ENCODE measurements at regions not wholly inside any gene's neighbourhood (a gene's known extent, or its start where the extent isn't known, plus 50 kb on each side); places are given as distances from the start of the nearest gene placed in this dataset.

DNA sequence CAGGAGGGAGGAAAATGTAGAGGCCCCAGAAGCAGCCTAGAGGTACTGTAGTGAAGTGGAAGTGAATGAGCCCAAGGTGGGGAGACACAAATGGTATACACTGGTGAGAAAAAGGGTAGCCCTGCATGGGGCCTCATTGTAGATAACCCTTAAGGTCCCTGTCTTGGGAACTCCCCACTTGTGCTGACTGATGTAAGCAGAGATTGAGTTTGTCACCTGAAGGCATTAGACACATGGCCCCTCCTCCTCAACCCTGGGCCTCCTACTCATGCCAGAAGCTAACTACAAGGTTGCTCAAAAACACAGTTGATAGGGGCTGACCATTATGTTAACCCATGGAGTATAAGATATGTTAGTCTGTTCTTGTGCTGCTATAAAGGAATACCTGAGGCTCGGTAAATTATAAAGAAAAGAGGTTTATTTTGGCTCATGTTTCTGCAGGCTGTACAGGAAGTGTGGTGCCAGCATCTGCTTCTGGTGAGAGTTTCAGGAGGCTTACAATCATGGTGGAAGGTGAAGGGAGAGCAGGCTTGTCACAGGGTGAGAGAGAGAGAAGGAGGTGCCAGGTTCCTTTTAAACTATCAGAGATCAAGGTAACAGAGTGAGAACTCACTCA lies 84.6 kb upstream of the RNU6-1 start:
- Histone ChIP-seq H3K4me3 (replicated peaks in 1 of 3; ENCODE audit: insufficient read depth in 1 of 3, low read depth in 1 of 3, low read length in 3 of 3) (no peak overlapping the region), H3K9me3 (replicated peaks; ENCODE audit: control insufficient read depth, insufficient read depth, low read length) (no peaks in the 10 kb centered on the region), H3K27ac (ENCODE audit: insufficient read depth, low read depth, low read length) (no peak overlapping the region), H3K36me3 (ENCODE audit: control insufficient read depth in 2 of 2, extremely low read depth in 1 of 2, insufficient read depth in 2 of 2, low read length in 2 of 2) (no peaks in the 10 kb centered on the region), H3K4me1 (ENCODE audit: control insufficient read depth, extremely low read depth, insufficient read depth, low read length) (peaks cover 2% of the 10 kb centered on the region), H2AFZ (ENCODE audit: low read depth, low read length) (no peak overlapping the region), H3K79me2 (ENCODE audit: control insufficient read depth, insufficient read depth, low read length) (no peaks in the 10 kb centered on the region), H3K27me3 (ENCODE audit: control insufficient read depth in 2 of 2, insufficient read depth in 2 of 2, low read length in 2 of 2) (peaks cover 0 to 3% of the 10 kb centered on the region in 2 experiments), H3K9ac (replicated peaks; ENCODE audit: extremely low read depth, insufficient read depth, low read length) (no peak overlapping the region), H4K20me1 (replicated peaks; ENCODE audit: control insufficient read depth, extremely low read depth, insufficient read depth, low read length) (no peaks in the 10 kb centered on the region), H3K4me2 (ENCODE audit: insufficient read depth, low read length) (no peak overlapping the region), H3K9me1 (replicated peaks; ENCODE audit: control insufficient read depth, extremely low read depth, insufficient read depth, low read length) (no peaks in the 10 kb centered on the region)
- dilution Hi-C loops (cut with MboI; ENCODE audit: extremely low pct_ligation_motif_present, low sequenced_read_pairs): no loop called here
- BruUV-seq (replicated peaks): no TSS peak
- CTCF ChIA-PET: interaction anchor here (1.2 kb wide), 1 partner anchor 10 kb away, joined by 3 read pairs; no protein-coding TSS in a partner anchor
- intact Hi-C loops (cut with micrococcal nuclease): no loop called here
- no peak for DNase-seq (ENCODE audit: low read depth, low spot score)
- TF ChIP-seq FOS (IDR thresholded peaks at IDR 0.05; ENCODE audit: borderline replicate concordance, insufficient read depth, low read length) (no peak), POLR2A (IDR thresholded peaks at IDR 0.05; ENCODE audit: low read depth, low read length) (no peak)
- FAIRE-seq: no peak
- POLR2A ChIA-PET: no interaction called here

DNA sequence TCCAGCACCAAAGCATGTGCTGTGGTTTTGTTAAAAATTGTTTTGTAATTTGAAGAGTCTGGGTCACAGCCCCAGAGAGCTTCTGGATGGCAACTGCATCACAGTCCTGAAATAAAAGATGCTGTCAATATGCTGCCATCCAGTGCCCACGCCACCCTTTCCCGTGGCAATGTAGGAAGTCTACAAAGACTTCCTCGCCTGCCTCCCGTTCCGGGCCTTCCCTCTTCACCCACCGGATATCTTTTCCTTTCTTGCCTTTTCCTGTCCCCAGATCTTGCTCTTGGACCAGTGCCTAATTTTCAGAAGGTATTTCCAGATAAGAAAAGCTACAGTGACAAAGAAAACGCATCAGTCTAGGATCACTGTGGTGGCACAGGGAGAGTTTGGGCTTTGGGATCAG lies 85.3 kb upstream of the RNU6-1 start:
- BruUV-seq (replicated peaks): no TSS peak
- Histone ChIP-seq H3K9ac (replicated peaks; ENCODE audit: extremely low read depth, insufficient read depth, low read length) (no peak overlapping the region), H4K20me1 (replicated peaks; ENCODE audit: control insufficient read depth, extremely low read depth, insufficient read depth, low read length) (no peaks in the 10 kb centered on the region), H3K27ac (ENCODE audit: insufficient read depth, low read depth, low read length) (no peak overlapping the region), H3K4me2 (ENCODE audit: insufficient read depth, low read length) (no peak overlapping the region), H3K4me1 (ENCODE audit: control insufficient read depth, extremely low read depth, insufficient read depth, low read length) (peaks cover 2% of the 10 kb centered on the region), H2AFZ (ENCODE audit: low read depth, low read length) (no peak overlapping the region), H3K4me3 (replicated peaks in 1 of 3; ENCODE audit: insufficient read depth in 1 of 3, low read depth in 1 of 3, low read length in 3 of 3) (no peak overlapping the region), H3K36me3 (ENCODE audit: control insufficient read depth in 2 of 2, extremely low read depth in 1 of 2, insufficient read depth in 2 of 2, low read length in 2 of 2) (no peaks in the 10 kb centered on the region), H3K79me2 (ENCODE audit: control insufficient read depth, insufficient read depth, low read length) (no peaks in the 10 kb centered on the region), H3K9me3 (replicated peaks; ENCODE audit: control insufficient read depth, insufficient read depth, low read length) (no peaks in the 10 kb centered on the region), H3K9me1 (replicated peaks; ENCODE audit: control insufficient read depth, extremely low read depth, insufficient read depth, low read length) (no peaks in the 10 kb centered on the region), H3K27me3 (ENCODE audit: control insufficient read depth in 2 of 2, insufficient read depth in 2 of 2, low read length in 2 of 2) (peaks cover 0 to 3% of the 10 kb centered on the region in 2 experiments)
- ChIA-PET CTCF (no interaction called here), POLR2A (no interaction called here)
- FAIRE-seq (peak; percentile 18), DNase-seq (ENCODE audit: low read depth, low spot score) (no peak)
- dilution Hi-C loops (cut with MboI; ENCODE audit: extremely low pct_ligation_motif_present, low sequenced_read_pairs): no loop called here
- intact Hi-C loops (cut with micrococcal nuclease): no loop called here
- TF ChIP-seq EZH2 (IDR thresholded peaks at IDR 0.05; ENCODE audit: borderline replicate concordance, low read depth, low read length, severe bottlenecking): no peak
- no peak for TF ChIP-seq POLR2A (IDR thresholded peaks at IDR 0.05; ENCODE audit: low read depth, low read length)
- TF ChIP-seq JUN (IDR thresholded peaks at IDR 0.05; ENCODE audit: borderline replicate concordance, insufficient read depth, insufficient read length, low read depth): no peak
- TF ChIP-seq, protein P1, sequence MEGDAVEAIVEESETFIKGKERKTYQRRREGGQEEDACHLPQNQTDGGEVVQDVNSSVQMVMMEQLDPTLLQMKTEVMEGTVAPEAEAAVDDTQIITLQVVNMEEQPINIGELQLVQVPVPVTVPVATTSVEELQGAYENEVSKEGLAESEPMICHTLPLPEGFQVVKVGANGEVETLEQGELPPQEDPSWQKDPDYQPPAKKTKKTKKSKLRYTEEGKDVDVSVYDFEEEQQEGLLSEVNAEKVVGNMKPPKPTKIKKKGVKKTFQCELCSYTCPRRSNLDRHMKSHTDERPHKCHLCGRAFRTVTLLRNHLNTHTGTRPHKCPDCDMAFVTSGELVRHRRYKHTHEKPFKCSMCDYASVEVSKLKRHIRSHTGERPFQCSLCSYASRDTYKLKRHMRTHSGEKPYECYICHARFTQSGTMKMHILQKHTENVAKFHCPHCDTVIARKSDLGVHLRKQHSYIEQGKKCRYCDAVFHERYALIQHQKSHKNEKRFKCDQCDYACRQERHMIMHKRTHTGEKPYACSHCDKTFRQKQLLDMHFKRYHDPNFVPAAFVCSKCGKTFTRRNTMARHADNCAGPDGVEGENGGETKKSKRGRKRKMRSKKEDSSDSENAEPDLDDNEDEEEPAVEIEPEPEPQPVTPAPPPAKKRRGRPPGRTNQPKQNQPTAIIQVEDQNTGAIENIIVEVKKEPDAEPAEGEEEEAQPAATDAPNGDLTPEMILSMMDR (IDR thresholded peaks at IDR 0.05; ENCODE audit: extremely low read depth in 1 of 2, insufficient read depth in 1 of 2, low read depth in 1 of 2, low read length in 2 of 2): no peak
- no peak for TF ChIP-seq POLR2AphosphoS5 (IDR thresholded peaks at IDR 0.05; ENCODE audit: insufficient read depth, low read depth, low read length)
- TF ChIP-seq FOS (IDR thresholded peaks at IDR 0.05; ENCODE audit: borderline replicate concordance, insufficient read depth, low read length): no peak
- TF ChIP-seq MYC (IDR thresholded peaks at IDR 0.05; ENCODE audit: low read depth, low read length): no peak
- TF ChIP-seq, protein P2, sequence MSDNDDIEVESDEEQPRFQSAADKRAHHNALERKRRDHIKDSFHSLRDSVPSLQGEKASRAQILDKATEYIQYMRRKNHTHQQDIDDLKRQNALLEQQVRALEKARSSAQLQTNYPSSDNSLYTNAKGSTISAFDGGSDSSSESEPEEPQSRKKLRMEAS (IDR thresholded peaks at IDR 0.05; ENCODE audit: insufficient read depth, insufficient read length): no peak
- TF ChIP-seq GATA2 (IDR thresholded peaks at IDR 0.05; ENCODE audit: insufficient read depth, insufficient read length, low read depth, low read length): no peak
